RWPE2 (cell line): ENCODE measurements at regions not wholly inside any gene's neighbourhood (a gene's known extent, or its start where the extent isn't known, plus 50 kb on each side); places are given as distances from the start of the nearest gene placed in this dataset.

ENCODE experiments used
- ATAC-seq: fragments of 200-7000 bp; cut with Tn5 transposase; 3 replicates; pipeline ENCODE4 v1.9.1; 2021; ENCODE audit warnings: low read depth
- DNase-seq: peaks from one replicate; pipeline ENCODE4 v3.0.0-alpha.2; 2020; ENCODE audit warnings: low spot score
- H3K27ac ChIP-seq: fragments of 450-650 bp; 2 replicates; pipeline ENCODE4 v1.5.1; 2017; ENCODE audit warnings: mild to moderate bottlenecking; ENCODE audit not compliant: poor library complexity, severe bottlenecking
- H3K27me3 ChIP-seq: fragments of 250-450 bp; sonication (Bioruptor Pico); 2 replicates; pipeline ENCODE4 v1.5.1; 2021; ENCODE audit warnings: mild to moderate bottlenecking, moderate library complexity; ENCODE audit not compliant: insufficient read depth, poor library complexity, severe bottlenecking
- H3K36me3 ChIP-seq: fragments of 250-450 bp; sonication (Bioruptor Pico); 2 replicates; pipeline ENCODE4 v1.5.1; 2020; ENCODE audit warnings: low read depth, mild to moderate bottlenecking, moderate library complexity
- H3K4me1 ChIP-seq: fragments of 250-450 bp; sonication (Bioruptor Pico); 2 replicates; pipeline ENCODE4 v1.5.1; 2021; ENCODE audit warnings: mild to moderate bottlenecking, moderate library complexity; ENCODE audit not compliant: insufficient read depth, poor library complexity, severe bottlenecking
- H3K4me3 ChIP-seq: fragments of 250-450 bp; sonication (Bioruptor Pico); 2 replicates; pipeline ENCODE4 v1.5.1; 2021; ENCODE audit warnings: mild to moderate bottlenecking, moderate library complexity; ENCODE audit not compliant: severe bottlenecking
- H3K9me3 ChIP-seq: fragments of 250-450 bp; sonication (Bioruptor Pico); 2 replicates; pipeline ENCODE4 v1.5.1; 2021; ENCODE audit warnings: mild to moderate bottlenecking, moderate library complexity; ENCODE audit not compliant: severe bottlenecking
- TF ChIP-seq, protein P1 (sequence below): fragments of 450-650 bp; IDR thresholded peaks from one replicate; pipeline ENCODE4 v1.5.1; 2017; ENCODE audit warnings: mild to moderate bottlenecking, moderate library complexity; ENCODE audit not compliant: poor library complexity, severe bottlenecking

DNA sequence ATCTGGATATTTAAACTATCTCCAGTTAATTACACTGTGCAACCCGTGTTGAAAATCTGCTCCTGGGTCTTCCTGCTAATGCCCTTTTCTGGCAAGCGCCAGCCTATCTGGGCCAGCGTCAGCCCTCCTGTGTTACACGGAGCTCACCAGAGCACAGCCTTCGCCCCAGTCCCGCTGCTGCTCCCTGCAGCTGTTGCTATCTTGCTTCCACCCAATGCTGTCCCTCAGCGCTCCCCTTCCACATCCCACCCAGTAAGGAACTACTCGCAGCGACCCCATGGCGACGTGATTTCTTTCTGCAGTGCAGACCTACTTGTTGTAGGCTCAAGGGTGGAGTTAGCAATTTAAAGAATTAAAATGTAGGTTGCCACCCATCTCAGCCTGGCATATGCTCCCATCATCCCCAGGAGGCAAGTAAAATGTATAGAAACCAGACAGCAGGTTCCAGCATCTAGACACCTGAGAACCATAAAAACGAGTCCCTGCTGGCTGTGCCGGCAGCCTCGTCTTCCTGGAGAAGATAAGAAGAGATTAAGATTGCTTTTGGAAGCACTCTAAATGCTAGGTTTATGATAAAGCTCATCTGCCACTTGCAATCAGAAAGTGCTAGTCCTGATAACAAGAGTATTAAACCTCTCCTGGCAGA is 254.3 kb upstream of the FOXQ1 start:
- Histone ChIP-seq H3K4me3 (no peak overlapping the region), H3K27me3 (no peaks in the 10 kb centered on the region), H3K36me3 (no peaks in the 10 kb centered on the region), H3K9me3 (no peaks in the 10 kb centered on the region), H3K4me1 (no peaks in the 10 kb centered on the region), H3K27ac (no peak overlapping the region)
- DNase-seq = no peak
- no peak for ATAC-seq
- TF ChIP-seq, protein P1, sequence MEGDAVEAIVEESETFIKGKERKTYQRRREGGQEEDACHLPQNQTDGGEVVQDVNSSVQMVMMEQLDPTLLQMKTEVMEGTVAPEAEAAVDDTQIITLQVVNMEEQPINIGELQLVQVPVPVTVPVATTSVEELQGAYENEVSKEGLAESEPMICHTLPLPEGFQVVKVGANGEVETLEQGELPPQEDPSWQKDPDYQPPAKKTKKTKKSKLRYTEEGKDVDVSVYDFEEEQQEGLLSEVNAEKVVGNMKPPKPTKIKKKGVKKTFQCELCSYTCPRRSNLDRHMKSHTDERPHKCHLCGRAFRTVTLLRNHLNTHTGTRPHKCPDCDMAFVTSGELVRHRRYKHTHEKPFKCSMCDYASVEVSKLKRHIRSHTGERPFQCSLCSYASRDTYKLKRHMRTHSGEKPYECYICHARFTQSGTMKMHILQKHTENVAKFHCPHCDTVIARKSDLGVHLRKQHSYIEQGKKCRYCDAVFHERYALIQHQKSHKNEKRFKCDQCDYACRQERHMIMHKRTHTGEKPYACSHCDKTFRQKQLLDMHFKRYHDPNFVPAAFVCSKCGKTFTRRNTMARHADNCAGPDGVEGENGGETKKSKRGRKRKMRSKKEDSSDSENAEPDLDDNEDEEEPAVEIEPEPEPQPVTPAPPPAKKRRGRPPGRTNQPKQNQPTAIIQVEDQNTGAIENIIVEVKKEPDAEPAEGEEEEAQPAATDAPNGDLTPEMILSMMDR = no peak

DNA sequence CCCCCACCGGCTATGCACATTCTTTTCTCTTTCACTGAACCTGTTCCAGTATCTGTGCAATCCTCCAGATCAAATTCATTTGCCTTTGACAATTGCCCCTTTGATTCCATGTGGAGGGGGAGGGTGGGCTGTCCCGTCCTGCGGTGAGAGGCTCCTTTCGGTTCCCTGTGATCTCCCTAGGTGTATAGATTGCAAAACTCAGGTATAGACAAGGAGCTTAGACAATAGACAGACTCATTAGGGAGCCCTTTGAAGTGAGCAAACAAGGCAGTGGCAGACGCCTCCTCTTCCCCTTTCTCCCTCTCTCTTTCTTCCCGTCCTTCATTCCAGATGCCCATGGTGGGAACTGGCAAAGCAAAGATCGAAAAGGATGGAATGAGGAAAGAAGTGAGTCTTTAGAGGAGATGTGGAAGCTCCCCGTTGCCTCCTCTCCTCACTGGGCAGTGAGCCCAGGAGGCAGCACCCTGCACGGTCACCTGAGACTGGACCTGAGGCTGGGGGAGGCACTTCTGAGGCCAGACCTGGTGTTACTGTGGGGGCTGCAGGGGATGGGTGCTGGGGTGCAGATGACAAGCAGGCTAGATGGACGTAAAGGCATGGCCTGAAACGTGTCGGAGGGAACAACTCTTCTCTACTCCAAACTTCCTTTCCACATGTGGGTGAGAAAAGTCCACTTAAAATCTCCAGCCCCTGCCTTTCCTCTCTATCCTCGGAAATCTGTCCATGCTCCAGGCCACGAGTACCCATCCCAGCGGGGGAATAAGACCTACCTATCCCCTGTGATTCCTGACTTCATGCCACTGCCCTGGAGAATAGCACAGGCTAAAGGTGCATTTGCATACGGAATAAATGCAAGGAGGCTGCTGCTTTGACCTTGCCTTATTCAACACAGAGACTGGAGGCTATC is 256.6 kb upstream of the FOXQ1 start:
- H3K27me3 ChIP-seq = no peaks in the 10 kb centered on the region
- H3K36me3 ChIP-seq = no peaks in the 10 kb centered on the region
- DNase-seq (no peak), ATAC-seq (no peak)
- TF ChIP-seq, protein P1 = no peak
- no peak overlapping the region for H3K27ac ChIP-seq
- no peaks in the 10 kb centered on the region for H3K4me1 ChIP-seq
- H3K4me3 ChIP-seq = no peak overlapping the region
- no peaks in the 10 kb centered on the region for H3K9me3 ChIP-seq

DNA sequence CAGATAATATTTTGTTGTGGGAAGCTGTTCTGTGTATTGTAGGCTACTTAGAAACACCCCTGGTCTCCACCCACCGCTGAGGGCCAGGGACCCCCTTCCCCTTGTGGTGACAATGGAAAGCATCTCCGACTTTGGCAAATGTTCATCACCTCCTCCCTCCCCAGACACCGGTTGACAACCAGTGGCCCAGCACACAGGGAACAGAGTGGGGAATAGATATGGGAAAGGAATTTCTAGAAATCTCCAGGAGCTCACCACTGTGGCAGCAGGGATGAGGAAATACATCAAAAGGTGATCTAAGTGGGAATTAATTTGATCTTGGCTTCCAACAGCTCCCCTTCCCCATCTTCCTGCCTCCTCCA is 257.3 kb upstream of the FOXQ1 start:
- no peak for DNase-seq
- TF ChIP-seq, protein P1 = no peak
- Histone ChIP-seq H3K4me3 (no peak overlapping the region), H3K27ac (no peak overlapping the region), H3K36me3 (no peaks in the 10 kb centered on the region), H3K4me1 (no peaks in the 10 kb centered on the region), H3K27me3 (no peaks in the 10 kb centered on the region), H3K9me3 (no peaks in the 10 kb centered on the region)
- ATAC-seq = no peak

DNA sequence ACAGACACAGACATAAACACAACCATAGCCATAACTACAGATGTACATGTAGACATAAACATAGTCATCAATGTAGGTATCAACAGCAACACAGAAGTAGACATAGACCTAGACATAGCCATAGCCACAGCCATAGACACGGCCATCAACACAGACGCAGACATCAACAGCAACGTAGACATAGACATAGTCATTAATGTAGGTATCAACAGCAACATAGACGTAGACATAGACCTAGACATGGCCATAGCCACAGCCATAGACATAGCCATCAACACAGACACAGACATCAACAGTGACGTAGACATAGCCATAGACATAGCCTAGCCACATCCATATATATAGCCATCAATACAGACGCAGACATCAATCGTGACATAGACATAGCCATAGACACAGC is 258.3 kb upstream of the FOXQ1 start:
- Histone ChIP-seq H3K4me1 (no peaks in the 10 kb centered on the region), H3K27me3 (no peaks in the 10 kb centered on the region), H3K4me3 (no peak overlapping the region), H3K36me3 (no peaks in the 10 kb centered on the region), H3K27ac (no peak overlapping the region), H3K9me3 (no peaks in the 10 kb centered on the region)
- TF ChIP-seq, protein P1 = no peak
- DNase-seq (no peak), ATAC-seq (no peak)

DNA sequence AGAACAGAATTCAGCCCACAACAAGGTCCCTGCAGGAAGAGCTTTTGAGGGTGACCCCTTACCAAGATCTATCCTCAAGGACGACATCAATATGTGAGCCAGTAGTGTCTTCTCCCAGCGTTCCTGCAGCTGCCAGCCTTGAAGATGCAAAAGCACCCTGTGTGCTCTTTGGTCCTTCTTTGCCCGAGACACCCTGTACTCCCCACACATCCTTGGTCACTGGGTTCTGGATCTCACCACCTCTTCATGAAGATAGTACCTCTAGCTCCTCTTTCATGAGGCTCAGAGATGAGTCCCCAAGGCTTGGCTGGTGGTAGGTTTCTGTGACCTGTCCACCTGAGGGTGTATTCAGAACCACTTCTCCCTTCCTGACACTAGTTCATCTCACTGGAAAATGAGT is 259.6 kb upstream of the FOXQ1 start:
- Histone ChIP-seq H3K9me3 (no peaks in the 10 kb centered on the region), H3K4me3 (no peak overlapping the region), H3K4me1 (no peaks in the 10 kb centered on the region), H3K27ac (no peak overlapping the region), H3K36me3 (no peaks in the 10 kb centered on the region), H3K27me3 (no peaks in the 10 kb centered on the region)
- ATAC-seq = no peak
- TF ChIP-seq, protein P1 = no peak
- no peak for DNase-seq
